ENCODE measurements at regions not wholly inside any gene's neighbourhood (a gene's known extent, or its start where the extent isn't known, plus 50 kb on each side); places are given as distances from the start of the nearest gene placed in this dataset.

DNA sequence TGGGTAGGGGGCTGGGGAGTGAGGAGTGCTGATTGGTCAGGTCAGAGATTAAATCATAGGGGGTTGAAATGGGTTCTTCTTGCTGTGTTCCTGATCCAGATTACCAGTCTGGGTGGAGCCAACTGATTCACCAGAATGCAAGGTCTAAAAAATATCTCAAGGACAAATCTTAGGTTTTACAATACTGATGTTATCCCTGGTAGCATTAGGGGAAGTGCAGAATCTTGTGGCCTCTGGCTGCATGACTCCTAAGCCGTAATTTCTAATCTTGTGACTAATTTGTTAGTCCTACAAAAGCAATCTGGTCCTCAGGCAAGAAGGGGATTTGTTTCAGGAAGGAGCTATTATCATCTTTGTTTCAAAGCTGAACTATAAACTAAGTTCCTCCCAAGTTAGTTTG lies 289.2 kb upstream of the KYNU start:
- H3K27ac ChIP-seq (ENCODE audit: low read length), result no peak overlapping the region
- no peak overlapping the region for H3K9ac ChIP-seq (ENCODE audit: low read depth, low read length)

DNA sequence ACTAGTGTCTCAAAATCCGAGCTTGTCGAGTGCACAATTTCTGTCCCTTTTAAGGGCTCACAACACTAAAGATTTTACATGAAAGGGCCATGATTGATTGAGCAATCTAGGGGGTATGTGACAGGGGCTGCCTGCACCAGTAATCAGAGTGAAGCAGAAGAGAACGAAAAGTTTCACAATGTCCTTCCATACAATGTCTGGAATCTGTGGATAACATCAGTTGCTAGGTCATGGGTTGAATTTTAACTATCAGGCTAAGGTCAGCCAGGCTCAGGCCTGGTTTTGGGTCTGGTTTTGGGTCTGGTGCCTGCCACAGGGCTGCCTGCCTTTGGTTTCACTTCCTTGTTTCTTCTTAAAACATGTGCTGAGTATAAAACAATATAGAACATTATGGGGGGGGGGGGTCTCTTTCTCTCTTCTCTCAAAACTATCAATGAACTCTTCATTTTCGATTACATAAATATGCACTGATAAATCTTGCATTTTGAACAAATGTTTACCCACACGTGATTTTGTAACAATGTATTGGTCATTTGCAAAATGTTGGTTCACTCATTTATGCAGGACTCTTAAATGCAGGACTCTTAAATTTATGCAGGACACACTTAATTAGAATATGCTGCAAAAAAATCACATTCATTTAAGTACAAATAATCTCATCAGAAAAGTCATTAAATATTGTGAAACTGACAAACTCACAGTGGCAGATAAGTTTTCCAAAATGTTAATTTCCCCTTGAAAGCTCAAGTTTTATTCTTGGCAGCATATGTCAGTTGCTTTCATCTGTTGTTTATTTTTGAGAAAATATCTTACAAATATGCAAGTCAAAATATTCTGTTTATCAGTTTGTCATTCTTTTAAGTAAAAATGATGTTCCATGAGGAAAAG lies 290.5 kb upstream of the KYNU start:
- Histone ChIP-seq H3K36me3 (ENCODE audit: insufficient read depth, low read depth, low read length) (no peaks in the 10 kb centered on the region), H3K4me1 (ENCODE audit: insufficient read depth, low read length) (no peaks in the 10 kb centered on the region), H3K27ac (ENCODE audit: low read length) (no peak overlapping the region), H3K4me3 (ENCODE audit: low read length) (no peak overlapping the region), H3K27me3 (ENCODE audit: insufficient read depth, low read length) (no peaks in the 10 kb centered on the region), H3K9me3 (ENCODE audit: insufficient read depth, low read depth, low read length) (no peaks in the 10 kb centered on the region), H3K9ac (ENCODE audit: low read depth, low read length) (no peak overlapping the region)

More for the DNA sequence above, 289.2 kb upstream of the KYNU start:
- Histone ChIP-seq H3K4me1 (ENCODE audit: insufficient read depth, low read length) (no peaks in the 10 kb centered on the region), H3K4me3 (ENCODE audit: low read length) (no peak overlapping the region), H3K27me3 (ENCODE audit: insufficient read depth, low read length) (no peaks in the 10 kb centered on the region), H3K9me3 (ENCODE audit: insufficient read depth, low read depth, low read length) (no peaks in the 10 kb centered on the region), H3K36me3 (ENCODE audit: insufficient read depth, low read depth, low read length) (no peaks in the 10 kb centered on the region)

DNA sequence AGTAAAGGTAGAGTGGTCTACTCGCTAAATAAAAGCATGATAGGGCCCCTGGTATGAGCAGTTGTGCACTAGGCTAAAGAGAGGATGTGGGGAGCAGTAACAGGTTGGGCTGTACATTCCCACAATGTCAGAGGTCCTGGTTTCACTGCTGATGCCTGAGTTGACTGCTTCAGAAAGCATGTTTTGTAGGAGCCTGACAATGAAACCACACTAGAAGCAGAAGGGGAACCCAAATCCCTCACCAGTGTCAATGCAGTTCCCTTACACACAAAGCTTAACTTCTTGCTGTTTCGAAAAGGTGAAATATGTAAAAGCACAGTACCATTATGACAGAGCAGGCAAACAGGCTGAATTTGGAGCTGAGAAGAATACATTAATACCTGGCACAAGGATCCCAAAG lies 291.7 kb upstream of the KYNU start:
- H3K9me3 ChIP-seq (ENCODE audit: insufficient read depth, low read depth, low read length), result no peaks in the 10 kb centered on the region

DNA sequence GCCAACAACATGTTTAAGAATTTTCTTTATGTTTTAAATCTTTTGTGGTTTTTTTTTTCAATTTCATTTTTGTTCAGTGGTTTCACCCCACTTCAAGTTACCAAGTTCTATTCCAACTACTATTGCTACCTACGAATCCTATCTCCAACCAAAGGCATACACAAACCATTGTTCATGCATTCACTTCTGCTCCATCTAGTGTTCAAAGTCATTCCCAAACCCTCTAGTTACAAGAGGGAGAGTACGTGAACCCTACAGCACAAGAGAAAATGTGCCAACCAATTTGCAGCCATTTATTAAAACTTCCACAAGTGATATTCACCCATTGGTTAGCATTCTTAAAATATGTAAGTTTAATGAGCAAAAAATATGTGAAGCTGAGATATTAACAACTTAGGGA lies 295.1 kb upstream of the KYNU start:
- H3K9me3 ChIP-seq (ENCODE audit: insufficient read depth, low read depth, low read length), result no peaks in the 10 kb centered on the region
- no peak overlapping the region for H3K9ac ChIP-seq (ENCODE audit: low read depth, low read length)
- no peaks in the 10 kb centered on the region for H3K27me3 ChIP-seq (ENCODE audit: insufficient read depth, low read length)
- no peaks in the 10 kb centered on the region for H3K4me1 ChIP-seq (ENCODE audit: insufficient read depth, low read length)
- no peak overlapping the region for H3K4me3 ChIP-seq (ENCODE audit: low read length)
- H3K27ac ChIP-seq (ENCODE audit: low read length), result no peak overlapping the region
- H3K36me3 ChIP-seq (ENCODE audit: insufficient read depth, low read depth, low read length), result no peaks in the 10 kb centered on the region

More for the DNA sequence above, 291.7 kb upstream of the KYNU start:
- no peak overlapping the region for H3K9ac ChIP-seq (ENCODE audit: low read depth, low read length)
- H3K27ac ChIP-seq (ENCODE audit: low read length), result no peak overlapping the region
- no peaks in the 10 kb centered on the region for H3K36me3 ChIP-seq (ENCODE audit: insufficient read depth, low read depth, low read length)
- no peaks in the 10 kb centered on the region for H3K27me3 ChIP-seq (ENCODE audit: insufficient read depth, low read length)
- H3K4me1 ChIP-seq (ENCODE audit: insufficient read depth, low read length), result no peaks in the 10 kb centered on the region
- no peak overlapping the region for H3K4me3 ChIP-seq (ENCODE audit: low read length)

DNA sequence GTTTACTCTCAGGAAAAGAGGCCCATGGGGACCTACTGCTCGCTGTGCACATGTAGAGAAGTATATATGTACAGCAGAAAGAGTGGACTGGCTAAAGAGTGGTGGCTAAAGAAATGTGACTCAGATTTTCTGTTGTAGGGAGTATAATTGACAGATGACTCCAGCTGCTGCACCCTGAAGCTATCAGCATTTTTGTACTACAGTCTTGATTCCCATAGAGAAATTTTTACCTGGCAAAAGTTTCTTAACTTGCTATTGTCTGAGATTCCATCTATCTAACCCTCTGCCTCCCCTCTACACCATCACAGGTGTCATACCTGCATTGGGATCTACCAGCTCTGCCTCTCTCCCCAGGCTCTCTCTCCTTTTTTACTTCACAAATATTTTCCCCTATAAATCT lies 296.0 kb upstream of the KYNU start:
- Histone ChIP-seq H3K27me3 (ENCODE audit: insufficient read depth, low read length) (no peaks in the 10 kb centered on the region), H3K27ac (ENCODE audit: low read length) (no peak overlapping the region), H3K4me3 (ENCODE audit: low read length) (no peak overlapping the region), H3K9ac (ENCODE audit: low read depth, low read length) (no peak overlapping the region), H3K9me3 (ENCODE audit: insufficient read depth, low read depth, low read length) (no peaks in the 10 kb centered on the region), H3K4me1 (ENCODE audit: insufficient read depth, low read length) (no peaks in the 10 kb centered on the region), H3K36me3 (ENCODE audit: insufficient read depth, low read depth, low read length) (no peaks in the 10 kb centered on the region)

DNA sequence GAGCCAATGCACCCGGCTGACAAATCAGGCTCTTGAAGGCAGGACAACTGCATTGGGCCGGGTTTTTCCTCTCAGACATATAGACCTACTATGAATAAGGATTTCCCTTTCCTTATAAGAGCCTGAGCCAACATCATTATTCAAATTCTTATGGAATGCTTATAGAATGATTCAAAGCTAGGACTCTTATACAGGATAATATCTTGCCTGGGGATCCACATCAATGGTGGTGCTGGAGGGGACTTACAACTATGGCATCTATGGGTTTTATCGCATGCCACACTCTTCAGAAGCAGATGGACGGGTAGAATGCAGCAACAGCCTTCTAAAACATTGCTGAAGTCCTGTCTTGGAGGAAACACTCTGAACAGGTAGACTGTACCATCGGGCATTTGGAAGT lies 296.8 kb upstream of the KYNU start:
- Histone ChIP-seq H3K4me1 (ENCODE audit: insufficient read depth, low read length) (no peaks in the 10 kb centered on the region), H3K9ac (ENCODE audit: low read depth, low read length) (no peak overlapping the region), H3K9me3 (ENCODE audit: insufficient read depth, low read depth, low read length) (no peaks in the 10 kb centered on the region), H3K27ac (ENCODE audit: low read length) (no peak overlapping the region), H3K27me3 (ENCODE audit: insufficient read depth, low read length) (no peaks in the 10 kb centered on the region), H3K4me3 (ENCODE audit: low read length) (no peak overlapping the region), H3K36me3 (ENCODE audit: insufficient read depth, low read depth, low read length) (no peaks in the 10 kb centered on the region)

DNA sequence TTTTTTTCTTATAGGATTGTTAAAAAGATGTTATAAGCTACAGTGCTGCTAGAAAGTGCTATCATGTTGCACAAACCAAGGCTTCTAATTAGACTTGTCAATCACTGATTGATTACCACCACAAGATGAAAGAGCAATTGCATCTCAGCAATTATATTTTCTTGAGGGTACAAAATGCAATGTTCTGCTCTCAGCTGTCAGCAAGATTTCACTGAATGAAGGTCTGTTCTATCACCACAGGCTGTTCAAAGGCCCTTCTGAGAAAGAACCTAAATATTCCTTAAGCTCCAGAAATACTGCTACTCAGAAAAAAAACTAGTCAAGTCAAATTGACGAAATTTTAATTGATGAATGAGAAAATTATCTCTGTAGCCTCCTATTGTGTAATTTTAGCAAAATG lies 301.9 kb upstream of the KYNU start:
- no peaks in the 10 kb centered on the region for H3K4me1 ChIP-seq (ENCODE audit: insufficient read depth, low read length)
- H3K9ac ChIP-seq (ENCODE audit: low read depth, low read length), result no peak overlapping the region
- H3K4me3 ChIP-seq (ENCODE audit: low read length), result no peak overlapping the region
- no peak overlapping the region for H3K27ac ChIP-seq (ENCODE audit: low read length)
- H3K27me3 ChIP-seq (ENCODE audit: insufficient read depth, low read length), result no peaks in the 10 kb centered on the region
- H3K9me3 ChIP-seq (ENCODE audit: insufficient read depth, low read depth, low read length), result no peaks in the 10 kb centered on the region
- no peaks in the 10 kb centered on the region for H3K36me3 ChIP-seq (ENCODE audit: insufficient read depth, low read depth, low read length)

DNA sequence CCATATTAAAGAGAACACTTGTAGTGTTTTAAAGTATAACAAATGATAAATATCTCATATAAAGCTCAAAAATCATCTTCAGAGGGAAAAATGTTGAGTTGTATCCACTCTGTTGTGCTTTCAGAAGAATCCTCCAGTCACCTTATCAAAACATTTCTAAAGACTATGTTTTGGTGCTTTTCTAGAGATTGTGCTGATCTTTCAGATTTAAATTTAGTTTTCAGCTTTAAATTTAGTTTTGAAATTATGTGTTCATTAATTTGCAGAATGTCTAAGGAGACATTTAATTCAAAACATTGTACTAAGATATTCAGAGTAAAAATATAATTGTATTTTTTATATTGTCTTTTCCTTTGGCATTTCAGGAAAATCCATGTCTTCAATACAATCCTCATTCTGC lies 303.1 kb upstream of the KYNU start:
- Histone ChIP-seq H3K9me3 (ENCODE audit: insufficient read depth, low read depth, low read length) (no peaks in the 10 kb centered on the region), H3K4me1 (ENCODE audit: insufficient read depth, low read length) (no peaks in the 10 kb centered on the region), H3K4me3 (ENCODE audit: low read length) (no peak overlapping the region), H3K36me3 (ENCODE audit: insufficient read depth, low read depth, low read length) (no peaks in the 10 kb centered on the region), H3K27ac (ENCODE audit: low read length) (no peak overlapping the region), H3K9ac (ENCODE audit: low read depth, low read length) (no peak overlapping the region), H3K27me3 (ENCODE audit: insufficient read depth, low read length) (no peaks in the 10 kb centered on the region)

DNA sequence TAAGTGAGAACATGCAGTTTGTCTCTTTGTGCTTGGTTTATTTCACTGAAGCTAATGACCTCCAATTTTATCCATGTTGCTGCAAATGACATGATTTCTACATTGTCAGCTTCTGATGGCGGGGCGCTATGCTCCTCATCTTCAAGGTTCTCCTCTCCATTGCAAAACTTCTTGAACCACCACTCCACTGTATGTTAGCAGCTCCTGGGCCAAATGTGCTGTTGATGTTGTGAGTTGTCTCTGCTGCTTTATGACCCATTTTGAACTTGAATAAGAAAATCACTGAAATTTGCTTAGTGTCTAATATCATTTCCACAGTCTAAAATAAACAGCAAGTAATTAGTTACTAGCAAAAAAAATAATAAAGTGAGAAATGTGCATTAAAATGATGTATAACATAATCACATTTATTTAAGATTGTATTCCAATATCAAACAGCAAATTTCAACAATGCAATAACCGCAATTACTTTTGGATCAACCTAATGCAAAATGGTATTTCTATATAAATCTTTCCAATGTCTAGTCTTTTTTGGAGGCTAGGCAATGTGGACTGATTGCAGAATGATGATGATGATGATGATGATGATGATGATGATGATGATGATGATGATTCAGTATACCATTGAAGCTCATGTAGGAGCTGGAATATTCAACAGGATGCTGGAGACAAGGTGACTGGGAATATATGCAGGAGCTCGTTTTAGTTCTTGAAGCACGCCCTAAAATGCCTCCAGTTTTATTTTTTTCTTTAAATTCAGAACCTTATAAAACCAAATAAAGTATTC lies 304.9 kb upstream of the KYNU start:
- no peak overlapping the region for H3K9ac ChIP-seq (ENCODE audit: low read depth, low read length)
- no peak overlapping the region for H3K27ac ChIP-seq (ENCODE audit: low read length)
- no peaks in the 10 kb centered on the region for H3K9me3 ChIP-seq (ENCODE audit: insufficient read depth, low read depth, low read length)
- H3K4me3 ChIP-seq (ENCODE audit: low read length), result no peak overlapping the region
- H3K27me3 ChIP-seq (ENCODE audit: insufficient read depth, low read length), result no peaks in the 10 kb centered on the region
- H3K36me3 ChIP-seq (ENCODE audit: insufficient read depth, low read depth, low read length), result no peaks in the 10 kb centered on the region
- no peaks in the 10 kb centered on the region for H3K4me1 ChIP-seq (ENCODE audit: insufficient read depth, low read length)

DNA sequence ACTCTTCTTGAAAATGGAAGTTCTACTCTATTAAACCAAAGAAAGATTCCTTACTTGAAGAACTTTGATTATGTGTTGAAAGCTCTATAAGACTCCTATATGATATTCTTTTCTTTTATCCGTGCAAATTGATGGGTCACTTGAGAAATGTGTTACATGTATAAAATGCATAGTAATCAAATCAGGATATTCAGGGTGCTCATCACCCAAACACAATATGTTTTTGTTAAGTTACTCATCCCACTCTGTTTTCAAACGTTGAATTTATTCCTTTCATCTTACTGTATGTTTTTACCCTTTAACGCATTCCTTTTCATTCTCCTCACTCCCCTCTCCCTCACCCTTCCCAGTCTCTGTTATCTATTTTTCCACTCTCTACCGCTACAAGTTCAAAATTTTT lies 305.5 kb upstream of the KYNU start:
- Histone ChIP-seq H3K9me3 (ENCODE audit: insufficient read depth, low read depth, low read length) (no peaks in the 10 kb centered on the region), H3K36me3 (ENCODE audit: insufficient read depth, low read depth, low read length) (no peaks in the 10 kb centered on the region), H3K27ac (ENCODE audit: low read length) (no peak overlapping the region), H3K9ac (ENCODE audit: low read depth, low read length) (no peak overlapping the region), H3K4me3 (ENCODE audit: low read length) (no peak overlapping the region), H3K27me3 (ENCODE audit: insufficient read depth, low read length) (no peaks in the 10 kb centered on the region), H3K4me1 (ENCODE audit: insufficient read depth, low read length) (no peaks in the 10 kb centered on the region)

DNA sequence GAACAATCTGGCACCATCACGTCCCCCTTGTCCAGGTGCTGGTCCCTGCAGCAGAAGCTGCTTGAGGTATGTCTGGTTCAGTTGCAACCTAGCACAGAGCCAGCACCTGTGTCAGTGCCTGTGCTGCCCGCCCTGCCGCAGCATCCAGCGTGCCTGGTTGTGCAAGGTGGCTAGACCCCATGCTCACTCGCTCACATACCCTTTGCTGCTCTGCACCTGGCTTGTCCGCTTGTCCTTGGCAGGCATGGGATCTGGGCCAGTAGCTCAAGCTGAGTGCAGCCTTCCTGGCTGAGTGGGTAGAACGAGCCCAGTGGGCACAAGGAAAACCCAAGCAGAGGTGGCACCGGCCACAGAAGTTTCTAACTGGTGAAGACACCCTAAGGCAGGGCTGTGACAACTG lies 314.6 kb upstream of the KYNU start:
- Histone ChIP-seq H3K9me3 (ENCODE audit: insufficient read depth, low read depth, low read length) (no peaks in the 10 kb centered on the region), H3K27me3 (ENCODE audit: insufficient read depth, low read length) (no peaks in the 10 kb centered on the region), H3K27ac (ENCODE audit: low read length) (no peak overlapping the region), H3K4me1 (ENCODE audit: insufficient read depth, low read length) (no peaks in the 10 kb centered on the region), H3K36me3 (ENCODE audit: insufficient read depth, low read depth, low read length) (no peaks in the 10 kb centered on the region), H3K4me3 (ENCODE audit: low read length) (no peak overlapping the region), H3K9ac (ENCODE audit: low read depth, low read length) (no peak overlapping the region)

DNA sequence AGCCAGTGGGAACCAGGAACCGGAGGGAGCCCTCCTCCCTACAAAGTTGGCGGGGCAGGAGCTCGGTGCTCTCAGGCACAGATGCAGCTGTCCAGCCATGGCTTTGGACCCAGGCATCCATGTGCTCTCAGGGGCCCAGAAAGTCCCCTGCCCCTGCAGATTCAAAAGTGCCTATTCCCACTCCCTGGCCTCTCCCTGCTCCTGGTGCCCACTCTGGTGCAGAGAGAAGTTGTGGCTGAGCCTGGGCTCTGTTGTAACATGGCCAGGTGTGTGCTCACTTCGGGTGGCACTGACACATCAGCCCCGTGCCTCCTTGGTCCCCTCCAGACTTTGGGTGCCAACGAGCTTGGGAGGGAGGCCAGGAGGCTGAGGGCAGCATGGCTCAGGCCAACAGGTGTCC lies 315.8 kb upstream of the KYNU start:
- H3K4me1 ChIP-seq (ENCODE audit: insufficient read depth, low read length), result no peaks in the 10 kb centered on the region
- H3K27me3 ChIP-seq (ENCODE audit: insufficient read depth, low read length), result no peaks in the 10 kb centered on the region
- H3K36me3 ChIP-seq (ENCODE audit: insufficient read depth, low read depth, low read length), result no peaks in the 10 kb centered on the region
- no peak overlapping the region for H3K4me3 ChIP-seq (ENCODE audit: low read length)
- no peaks in the 10 kb centered on the region for H3K9me3 ChIP-seq (ENCODE audit: insufficient read depth, low read depth, low read length)
- H3K9ac ChIP-seq (ENCODE audit: low read depth, low read length), result no peak overlapping the region
- no peak overlapping the region for H3K27ac ChIP-seq (ENCODE audit: low read length)
